ENCODE measurements at regions not wholly inside any gene's neighbourhood (a gene's known extent, or its start where the extent isn't known, plus 50 kb on each side); places are given as distances from the start of the nearest gene placed in this dataset.

GRCh38 chr13:70622796-70623195 lies 514.5 kb upstream of the KLHL1 start:
- TF ChIP-seq CTCF (IDR thresholded peaks at IDR 0.05) (no peak), POLR2A (IDR thresholded peaks at IDR 0.05) (no peak), POLR2AphosphoS5 (IDR thresholded peaks at IDR 0.05) (no peak)

Data from sigmoid colon (tissue), 4 donors.